ENCODE measurements at regions not wholly inside any gene's neighbourhood (a gene's known extent, or its start where the extent isn't known, plus 50 kb on each side); places are given as distances from the start of the nearest gene placed in this dataset.
"Not testable (repeated sequence)": the region's sequence is repeated elsewhere in the genome, so short reads cannot be mapped to it uniquely, and the experiment has no call there.

- DNase-seq (ENCODE audit: low spot score) = no peak
Measured at GRCh38 chr16:63496282-63496681, 1460.0 kb upstream of the CDH8 start.

- no peak for DNase-seq (ENCODE audit: low spot score)
Measured at GRCh38 chr16:63488955-63489354, 1452.7 kb upstream of the CDH8 start.

DNA sequence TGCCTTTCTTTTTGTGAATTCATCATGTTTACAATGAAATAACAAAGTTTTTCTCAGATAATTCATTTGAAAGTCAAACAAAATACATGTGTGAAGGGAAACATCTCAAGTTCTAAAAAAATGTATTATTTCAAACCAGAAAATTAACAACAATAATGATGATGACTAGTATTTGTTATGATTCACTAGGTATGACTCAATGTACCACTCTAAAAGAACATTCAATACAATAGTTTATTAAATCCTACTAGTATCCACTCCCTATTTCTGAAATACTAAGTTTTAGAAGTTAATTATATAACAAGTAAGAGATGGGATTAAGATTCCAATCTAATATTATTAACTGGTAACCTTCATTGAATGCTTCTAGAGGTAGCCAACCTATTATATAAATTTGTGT, 1444.8 kb upstream of the CDH8 start:
- DNase-seq (ENCODE audit: low spot score) = no peak

- no peak for DNase-seq (ENCODE audit: low spot score)
Measured at GRCh38 chr16:63473725-63474124, 1437.5 kb upstream of the CDH8 start.

DNA sequence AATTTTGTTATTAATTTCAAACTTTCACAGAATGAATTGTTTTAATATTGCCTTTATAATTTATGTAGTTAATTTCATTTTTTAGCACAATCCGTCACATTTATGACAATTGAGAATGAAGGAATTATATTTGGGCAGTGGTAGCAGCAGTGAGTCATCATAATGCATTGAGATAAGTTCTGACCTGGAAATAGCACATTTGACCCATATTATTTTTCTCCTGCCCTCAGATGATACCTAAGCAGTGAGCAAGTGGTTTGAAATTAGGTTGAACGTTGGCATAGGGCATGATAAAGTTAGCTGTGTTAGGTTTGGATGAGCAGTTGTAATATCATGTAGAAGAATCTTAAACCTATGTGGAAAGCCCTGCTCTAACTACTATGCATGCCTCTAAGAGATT, 1431.3 kb upstream of the CDH8 start:
- no peak for DNase-seq (ENCODE audit: low spot score)

- no peak for DNase-seq (ENCODE audit: low spot score)
Measured at GRCh38 chr16:63462316-63462715, 1426.1 kb upstream of the CDH8 start.

DNA sequence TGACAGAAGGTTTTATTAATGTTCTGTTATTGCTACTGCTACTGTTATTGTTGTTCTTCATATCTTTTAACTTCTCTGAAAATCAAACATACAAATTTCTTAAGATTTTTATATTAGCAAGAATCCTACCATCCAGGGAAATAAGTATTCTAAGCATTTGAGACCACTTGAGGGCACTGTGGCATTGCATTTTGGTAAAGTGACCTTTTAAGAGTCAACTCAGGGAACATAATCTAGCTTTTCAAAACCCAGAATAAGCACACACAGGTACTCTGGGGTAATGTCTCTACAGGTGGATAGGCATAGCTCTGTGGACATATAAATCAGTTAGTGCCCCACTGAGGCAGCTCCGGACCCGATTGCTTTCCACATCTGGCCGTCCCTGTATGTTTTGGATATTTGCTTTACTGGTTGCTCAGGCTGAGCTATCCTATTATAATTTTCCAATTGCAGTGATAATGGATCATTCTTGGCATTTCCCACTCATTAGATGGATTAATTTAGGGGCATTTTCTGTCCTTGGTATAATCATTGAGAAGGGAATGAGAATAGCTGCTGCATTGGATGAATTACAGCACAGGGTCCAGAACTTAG, 1425.1 kb upstream of the CDH8 start:
- peak; percentile 0 for DNase-seq (ENCODE audit: low spot score)

GRCh38 chr16:63458846-63459245, 1422.6 kb upstream of the CDH8 start:
- DNase-seq (ENCODE audit: low spot score) = no peak

DNA sequence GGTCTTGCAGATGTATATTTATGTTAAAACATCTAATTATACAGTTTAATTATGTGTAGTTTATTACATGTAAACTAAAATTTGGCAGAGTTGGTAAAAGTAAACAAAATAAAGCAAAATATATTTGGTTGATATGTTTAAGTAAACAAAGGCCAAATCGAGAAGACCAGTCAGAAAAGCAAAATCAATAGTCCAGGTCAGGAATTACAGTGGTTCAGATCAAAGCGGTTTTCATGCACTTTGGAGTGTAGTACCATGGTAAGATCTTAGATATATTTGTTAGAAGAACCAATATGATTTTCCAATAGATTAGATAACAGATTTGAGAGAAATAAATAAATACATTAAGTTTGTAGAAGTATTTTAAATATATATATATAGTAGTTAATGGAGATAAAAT, 1421.6 kb upstream of the CDH8 start:
- no peak for DNase-seq (ENCODE audit: low spot score)

- DNase-seq (ENCODE audit: low spot score) = no peak
Measured at GRCh38 chr16:63453261-63453660, 1417.0 kb upstream of the CDH8 start.

- DNase-seq (ENCODE audit: low spot score) = no peak
Measured at GRCh38 chr16:63447121-63447520, 1410.9 kb upstream of the CDH8 start.

GRCh38 chr16:63442246-63442645, 1406.0 kb upstream of the CDH8 start:
- no peak for DNase-seq (ENCODE audit: low spot score)

DNA sequence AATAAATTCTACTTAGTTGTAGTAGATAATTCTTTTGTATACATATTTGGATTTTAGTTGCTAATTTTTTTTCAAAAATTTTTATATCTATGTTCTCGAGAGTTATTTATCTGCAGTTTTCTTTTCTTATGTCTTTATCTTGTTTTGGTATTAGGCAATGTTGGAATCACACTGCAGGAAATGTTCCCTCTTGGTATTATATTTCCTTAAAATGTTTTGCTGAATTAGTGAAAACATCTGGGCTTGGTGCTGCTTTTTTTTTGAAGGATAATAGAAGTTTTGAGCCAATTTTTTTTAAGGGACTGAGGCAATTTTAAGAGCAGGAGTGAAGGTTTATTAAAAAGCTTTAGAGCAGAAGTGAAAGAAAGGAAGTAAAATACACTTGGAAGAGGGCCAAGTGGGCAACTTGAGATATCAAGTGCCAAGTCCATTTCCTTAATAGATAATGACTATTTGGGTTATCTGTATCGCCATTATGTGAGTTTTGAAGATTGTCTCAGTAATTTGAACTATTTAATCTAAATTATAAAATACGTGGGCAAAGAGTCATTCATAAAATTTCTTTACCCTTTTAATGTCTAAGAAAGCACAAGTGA, 1390.1 kb upstream of the CDH8 start:
- no peak for DNase-seq (ENCODE audit: low spot score)

- DNase-seq (ENCODE audit: low spot score) = no peak
Measured at GRCh38 chr16:63422715-63423114, 1386.5 kb upstream of the CDH8 start.

DNA sequence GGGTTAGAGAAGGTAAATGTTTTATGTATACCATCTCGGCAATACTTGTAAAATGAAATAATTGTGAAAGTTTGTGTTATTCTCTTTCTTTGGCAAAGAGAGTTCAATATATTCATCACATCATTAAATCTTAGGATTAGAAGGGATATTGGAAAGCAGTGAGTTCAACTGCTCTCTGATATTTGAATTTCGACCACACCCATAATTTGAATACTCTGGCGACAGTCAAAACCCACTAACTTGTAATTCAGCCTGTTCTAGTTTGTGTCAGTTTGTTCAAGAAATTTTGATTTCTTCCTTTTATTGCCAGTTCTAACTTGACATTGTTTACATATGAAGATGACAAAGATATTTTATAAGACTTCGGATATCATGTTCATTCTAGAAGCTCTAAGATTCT, 1380.5 kb upstream of the CDH8 start:
- no peak for DNase-seq (ENCODE audit: low spot score)

- no peak for DNase-seq (ENCODE audit: low spot score)
Measured at GRCh38 chr16:63415014-63415413, 1378.8 kb upstream of the CDH8 start.

GRCh38 chr16:63410594-63410993, 1374.4 kb upstream of the CDH8 start:
- no peak for DNase-seq (ENCODE audit: low spot score)

DNA sequence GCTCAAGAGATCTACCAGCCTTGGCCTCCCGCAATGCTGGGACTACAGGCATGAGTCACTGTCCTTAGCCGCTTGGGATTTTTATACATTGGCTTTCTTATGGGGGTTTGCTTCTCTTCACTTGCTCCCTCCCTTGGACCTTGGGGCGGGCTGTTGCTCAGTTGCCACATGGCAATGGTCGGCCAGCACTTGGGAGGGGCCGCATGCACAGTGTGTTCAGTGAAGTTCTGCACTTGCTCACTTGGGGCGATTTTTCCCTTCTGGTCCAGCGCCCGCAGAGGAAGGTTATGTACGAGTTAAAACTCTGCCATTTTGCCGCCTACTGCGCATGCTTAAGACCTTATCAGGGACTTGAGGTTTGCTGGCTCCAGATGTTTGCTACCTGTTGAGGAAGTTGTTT, 1367.6 kb upstream of the CDH8 start:
- no peak for DNase-seq (ENCODE audit: low spot score)

GRCh38 chr16:63388277-63388676, 1352.0 kb upstream of the CDH8 start:
- not testable (repeated sequence) for DNase-seq (ENCODE audit: low spot score)

- DNase-seq (ENCODE audit: low spot score) = no peak
Measured at GRCh38 chr16:63385714-63386432, 1349.6 kb upstream of the CDH8 start.

- no peak for DNase-seq (ENCODE audit: low spot score)
Measured at GRCh38 chr16:63373744-63374143, 1337.5 kb upstream of the CDH8 start.

DNA sequence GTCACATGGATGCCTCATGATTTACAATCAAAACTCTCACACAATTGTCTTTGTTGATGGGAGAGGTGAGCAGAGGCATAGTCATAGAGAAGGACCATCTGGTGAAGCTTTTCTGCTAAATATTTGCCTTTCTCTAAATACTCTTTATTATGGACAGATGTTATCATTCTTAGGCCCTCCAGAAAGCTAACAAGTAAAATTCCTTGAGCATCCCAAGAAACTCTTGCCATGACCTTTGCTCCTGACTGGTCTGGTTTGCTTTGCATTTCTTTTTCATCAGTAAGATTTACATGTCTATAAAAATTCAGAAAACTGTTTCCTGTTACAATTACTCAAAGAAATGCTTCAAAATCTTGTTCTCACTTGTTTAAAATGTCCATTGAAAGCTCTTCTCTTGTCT, 1336.6 kb upstream of the CDH8 start:
- DNase-seq (ENCODE audit: low spot score) = no peak

GRCh38 chr16:63372283-63372682, 1336.0 kb upstream of the CDH8 start:
- no peak for DNase-seq (ENCODE audit: low spot score)

Measured in HuH-7 (cell line).